Activated B cell treated with CpG ODN at 0.5 μM for 24 hours (primary cell): ENCODE measurements at regions not wholly inside any gene's neighbourhood (a gene's known extent, or its start where the extent isn't known, plus 50 kb on each side); places are given as distances from the start of the nearest gene placed in this dataset.

Source experiments
- ATAC-seq: fragments of 200-7000 bp; cut with Tn5 transposase; one replicate; pipeline ENCODE4 v1.10.0; 2021; ENCODE audit warnings: low read depth, mild to moderate bottlenecking, moderate library complexity
- CTCF ChIA-PET: fragments of 350-600 bp; sonication (Branson Sonifier 250); formaldehyde crosslinking; loops from one replicate; lab custom pipeline; 2021; ENCODE audit warnings: antibody characterized with exemption; lab: Charles Lee
- POLR2A ChIA-PET: fragments of 350-600 bp; sonication (Branson Sonifier 250); formaldehyde crosslinking; loops from one replicate; lab custom pipeline; 2021; ENCODE audit warnings: antibody characterized with exemption; lab: Charles Lee
- DNase-seq: peaks from one replicate; pipeline ENCODE4 v3.0.0; 2022
- H3K27ac Mint-ChIP-seq: one replicate; pipeline ENCODE4 v1.8.0; 2020; ENCODE audit warnings: mixed read lengths
- H3K27me3 Mint-ChIP-seq: one replicate; pipeline ENCODE4 v1.8.0; 2021; ENCODE audit warnings: mixed read lengths
- H3K36me3 Mint-ChIP-seq: one replicate; pipeline ENCODE4 v1.8.0; 2021; ENCODE audit warnings: low read depth, mixed read lengths
- H3K4me1 Mint-ChIP-seq: one replicate; pipeline ENCODE4 v1.8.0; 2021; ENCODE audit warnings: mixed read lengths
- H3K4me3 Mint-ChIP-seq: one replicate; pipeline ENCODE4 v1.8.0; 2020; ENCODE audit warnings: mild to moderate bottlenecking, mixed read lengths
- H3K9me3 Mint-ChIP-seq: one replicate; pipeline ENCODE4 v1.8.0; 2020; ENCODE audit warnings: mixed read lengths
- CTCF ChIP-seq: fragments of 200-600 bp; IDR thresholded peaks from one replicate; pipeline ENCODE4 v1.8.0; 2022; ENCODE audit warnings: antibody characterized with exemption, mild to moderate bottlenecking
- intact Hi-C: fragments of 100-400 bp; cut with micrococcal nuclease; formaldehyde crosslinking; loops from one replicate; pipeline ENCODE4 v1.15.1; 2024

- DNase-seq (no peak), ATAC-seq (no peak)
- intact Hi-C loops = no loop called here
- no peak for TF ChIP-seq CTCF
- H3K36me3 Mint-ChIP-seq = no peaks in the 10 kb centered on the region
- no peak overlapping the region for H3K4me3 Mint-ChIP-seq
- no peak overlapping the region for H3K27ac Mint-ChIP-seq
- H3K4me1 Mint-ChIP-seq = no peaks in the 10 kb centered on the region
- ChIA-PET CTCF (no interaction called here), POLR2A (no interaction called here)
- peaks cover 14% of the 10 kb centered on the region for H3K27me3 Mint-ChIP-seq
- no peaks in the 10 kb centered on the region for H3K9me3 Mint-ChIP-seq
Measured at GRCh38 chr5:69019668-69020375, 74.0 kb upstream of the SLC30A5 start.

DNA sequence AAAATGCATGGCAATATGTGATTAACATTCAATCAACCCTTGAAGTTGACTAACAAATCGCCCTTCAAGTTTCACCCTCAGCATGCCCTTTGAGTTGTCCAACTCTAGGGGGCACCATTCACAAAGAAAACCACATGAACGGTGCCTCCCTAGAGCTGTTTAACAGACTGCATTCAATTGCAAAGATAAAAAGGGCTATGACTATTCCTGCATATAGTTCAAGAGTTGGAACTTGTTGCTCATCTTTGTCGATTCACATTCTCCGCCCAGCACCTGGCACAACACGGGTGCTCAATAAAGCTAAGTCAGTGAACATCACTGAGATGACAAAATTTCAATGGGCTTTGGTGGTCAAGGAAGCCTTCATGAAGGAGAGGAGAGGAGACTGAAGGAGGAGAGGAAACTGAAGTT, 69.6 kb upstream of the SLC30A5 start:
- no peak overlapping the region for H3K27ac Mint-ChIP-seq
- ChIA-PET CTCF (interaction anchor here (0.6 to 1.4 kb wide), 2 partner anchors 19 to 29 kb away, joined by 4 to 7 read pairs; no protein-coding TSS in a partner anchor), POLR2A (no interaction called here)
- DNase-seq (no peak), ATAC-seq (no peak)
- no peaks in the 10 kb centered on the region for H3K4me1 Mint-ChIP-seq
- intact Hi-C loops = no loop called here
- H3K9me3 Mint-ChIP-seq = no peaks in the 10 kb centered on the region
- H3K36me3 Mint-ChIP-seq = no peaks in the 10 kb centered on the region
- TF ChIP-seq CTCF = no peak
- H3K27me3 Mint-ChIP-seq = peaks cover 12% of the 10 kb centered on the region
- no peak overlapping the region for H3K4me3 Mint-ChIP-seq

DNA sequence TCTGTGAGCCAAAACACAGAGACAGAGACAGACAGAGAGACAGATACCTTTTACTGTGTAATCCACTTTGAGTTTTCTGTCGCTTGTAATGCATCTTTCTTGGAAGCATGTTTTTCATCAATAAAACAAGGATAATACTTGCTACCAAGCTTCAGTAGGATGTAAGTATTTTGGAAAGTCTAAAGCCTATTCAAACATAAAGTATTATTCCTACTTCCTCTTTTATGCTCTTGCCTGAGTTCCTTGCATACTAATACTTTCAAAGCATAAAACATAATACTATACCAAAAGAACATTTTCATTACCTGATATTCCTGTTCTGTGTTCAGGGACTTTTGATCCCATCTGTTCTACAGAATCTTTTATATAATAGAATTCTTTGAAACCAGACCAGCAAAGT, 64.5 kb upstream of the SLC30A5 start:
- CTCF ChIA-PET = no interaction called here

DNA sequence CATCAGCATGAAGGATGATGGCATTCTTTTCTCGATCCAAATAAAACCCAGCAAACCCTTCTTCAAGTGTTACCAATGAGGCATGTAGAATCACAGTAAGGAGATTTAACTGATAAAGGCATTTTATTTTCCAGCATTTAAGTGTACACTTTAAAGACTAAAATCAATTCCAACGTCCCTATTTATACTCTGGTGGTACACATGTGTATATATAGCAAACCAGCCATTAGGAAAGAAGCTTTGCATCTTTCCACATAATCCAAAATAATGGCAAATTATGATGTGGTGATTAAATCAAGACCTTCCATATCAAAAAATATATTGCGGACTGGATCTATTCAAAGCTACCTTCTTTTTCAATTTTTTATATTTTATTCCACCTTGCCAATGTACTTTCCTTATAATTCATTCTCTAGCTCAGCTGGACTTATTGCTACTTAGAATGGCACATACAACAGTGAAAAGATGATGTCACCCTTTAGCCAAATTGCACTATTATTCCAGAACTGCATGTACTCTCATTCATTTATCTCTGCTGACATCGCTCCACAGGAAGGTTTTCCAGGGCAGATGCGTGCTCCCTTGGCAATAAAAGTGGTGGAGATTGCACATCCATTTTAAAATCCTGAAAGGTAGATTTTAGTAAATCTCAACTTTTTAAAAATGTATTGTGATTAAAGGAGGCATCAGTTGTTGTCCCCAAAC, 63.3 kb upstream of the SLC30A5 start:
- H3K36me3 Mint-ChIP-seq = no peaks in the 10 kb centered on the region
- no peak overlapping the region for H3K4me3 Mint-ChIP-seq
- ATAC-seq = no peak
- H3K4me1 Mint-ChIP-seq = peaks cover 3% of the 10 kb centered on the region
- H3K9me3 Mint-ChIP-seq = no peaks in the 10 kb centered on the region
- intact Hi-C loops = no loop called here
- H3K27me3 Mint-ChIP-seq = peaks cover 10% of the 10 kb centered on the region
- no peak for DNase-seq
- no peak overlapping the region for H3K27ac Mint-ChIP-seq
- no peak for TF ChIP-seq CTCF
- ChIA-PET POLR2A (no interaction called here), CTCF (no interaction called here)

More for the DNA sequence above, 64.5 kb upstream of the SLC30A5 start:
- H3K27me3 Mint-ChIP-seq = peaks cover 12% of the 10 kb centered on the region
- DNase-seq = no peak
- no peak for ATAC-seq
- POLR2A ChIA-PET = no interaction called here
- H3K4me3 Mint-ChIP-seq = no peak overlapping the region
- no peak for TF ChIP-seq CTCF
- intact Hi-C loops = no loop called here
- H3K36me3 Mint-ChIP-seq = no peaks in the 10 kb centered on the region
- H3K9me3 Mint-ChIP-seq = no peaks in the 10 kb centered on the region
- H3K4me1 Mint-ChIP-seq = peaks cover 3% of the 10 kb centered on the region
- no peak overlapping the region for H3K27ac Mint-ChIP-seq

DNA sequence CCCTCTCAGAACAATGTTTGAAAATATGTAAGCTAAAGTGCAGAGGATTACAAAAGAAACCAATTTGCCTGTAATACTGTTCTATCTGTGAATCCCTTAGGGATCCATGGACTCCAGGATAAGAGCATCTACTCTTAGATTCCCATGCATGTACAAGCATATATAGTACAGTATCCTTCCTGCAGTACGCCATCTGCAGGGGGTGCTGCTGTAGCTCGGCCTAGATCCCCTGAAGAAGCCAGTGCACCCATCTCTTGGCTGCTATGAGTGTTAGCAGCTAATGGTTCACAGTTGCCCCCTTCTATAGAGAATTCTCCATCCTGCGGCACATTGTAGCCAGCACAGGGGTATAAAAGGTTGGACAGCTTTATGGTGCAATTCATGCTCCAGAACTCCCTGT, 61.8 kb upstream of the SLC30A5 start:
- DNase-seq = no peak
- H3K27ac Mint-ChIP-seq = no peak overlapping the region
- peaks cover 3% of the 10 kb centered on the region for H3K4me1 Mint-ChIP-seq
- TF ChIP-seq CTCF = no peak
- H3K36me3 Mint-ChIP-seq = no peaks in the 10 kb centered on the region
- no peak for ATAC-seq
- no peaks in the 10 kb centered on the region for H3K9me3 Mint-ChIP-seq
- H3K27me3 Mint-ChIP-seq = peaks cover 13% of the 10 kb centered on the region
- intact Hi-C loops = no loop called here
- CTCF ChIA-PET = no interaction called here
- H3K4me3 Mint-ChIP-seq = no peak overlapping the region
- POLR2A ChIA-PET = no interaction called here
